ENCODE measurements at regions not wholly inside any gene's neighbourhood (a gene's known extent, or its start where the extent isn't known, plus 50 kb on each side); places are given as distances from the start of the nearest gene placed in this dataset.

- ATAC-seq: peak; percentile 48
These were observed 162.8 kb downstream of the VAPA start for GRCh38 chr18:10076502-10077030.

GRCh38 chr18:10077986-10078385 lies 164.2 kb downstream of the VAPA start:
- peak; percentile 61 for ATAC-seq
- DNase-seq: no peak

More at GRCh38 chr18:10076502-10077030, 162.8 kb downstream of the VAPA start:
- no peak overlapping the region for H3K4me3 ChIP-seq
- DNase-seq: no peak
- no peaks in the 10 kb centered on the region for H3K9me3 ChIP-seq
- no peaks in the 10 kb centered on the region for H3K4me1 ChIP-seq (ENCODE audit: low read depth)
- intact Hi-C loops (cut with DNase I, micrococcal nuclease): no loop called here
- TF ChIP-seq CTCF (IDR thresholded peaks at IDR 0.05): no peak
- no peaks in the 10 kb centered on the region for H3K36me3 ChIP-seq (ENCODE audit: low read depth)

GRCh38 chr18:10080372-10080771 lies 166.6 kb downstream of the VAPA start:
- Histone ChIP-seq H3K9me3 (peaks cover 11% of the 10 kb centered on the region), H3K4me3 (no peak overlapping the region), H3K4me1 (ENCODE audit: low read depth) (no peaks in the 10 kb centered on the region), H3K36me3 (ENCODE audit: low read depth) (no peaks in the 10 kb centered on the region)
- ATAC-seq: no peak
- no peak for TF ChIP-seq CTCF (IDR thresholded peaks at IDR 0.05)
- intact Hi-C loops (cut with DNase I, micrococcal nuclease): no loop called here
- no peak for DNase-seq

More at GRCh38 chr18:10077986-10078385, 164.2 kb downstream of the VAPA start:
- Histone ChIP-seq H3K4me3 (no peak overlapping the region), H3K4me1 (ENCODE audit: low read depth) (no peaks in the 10 kb centered on the region), H3K9me3 (peaks cover 6% of the 10 kb centered on the region), H3K36me3 (ENCODE audit: low read depth) (no peaks in the 10 kb centered on the region)
- no peak for TF ChIP-seq CTCF (IDR thresholded peaks at IDR 0.05)
- intact Hi-C loops (cut with DNase I, micrococcal nuclease): no loop called here

GRCh38 chr18:10081492-10081891 lies 167.7 kb downstream of the VAPA start:
- no peak for ATAC-seq
- Histone ChIP-seq H3K9me3 (peaks cover 11% of the 10 kb centered on the region), H3K4me3 (no peak overlapping the region), H3K4me1 (ENCODE audit: low read depth) (no peaks in the 10 kb centered on the region), H3K36me3 (ENCODE audit: low read depth) (no peaks in the 10 kb centered on the region)
- no peak for TF ChIP-seq CTCF (IDR thresholded peaks at IDR 0.05)
- no peak for DNase-seq
- intact Hi-C loops (cut with DNase I, micrococcal nuclease): no loop called here

- intact Hi-C loops (cut with DNase I, micrococcal nuclease): no loop called here
- no peak for TF ChIP-seq CTCF (IDR thresholded peaks at IDR 0.05)
- H3K36me3 ChIP-seq (ENCODE audit: low read depth): no peaks in the 10 kb centered on the region
- no peak overlapping the region for H3K4me3 ChIP-seq
- ATAC-seq: no peak
- DNase-seq: no peak
- H3K4me1 ChIP-seq (ENCODE audit: low read depth): no peaks in the 10 kb centered on the region
- H3K9me3 ChIP-seq: peaks cover 11% of the 10 kb centered on the region
These were observed 171.6 kb downstream of the VAPA start for GRCh38 chr18:10085416-10085815.

GRCh38 chr18:10085876-10086275 lies 172.1 kb downstream of the VAPA start:
- Histone ChIP-seq H3K4me1 (ENCODE audit: low read depth) (no peaks in the 10 kb centered on the region), H3K36me3 (ENCODE audit: low read depth) (no peaks in the 10 kb centered on the region), H3K9me3 (peaks cover 11% of the 10 kb centered on the region), H3K4me3 (no peak overlapping the region)
- DNase-seq (peak in 1 of 3 donors; percentile 48), ATAC-seq (peak; percentile 80)
- no peak for TF ChIP-seq CTCF (IDR thresholded peaks at IDR 0.05)
- intact Hi-C loops (cut with DNase I, micrococcal nuclease): no loop called here
